A549 (cell line): ENCODE measurements at regions not wholly inside any gene's neighbourhood (a gene's known extent, or its start where the extent isn't known, plus 50 kb on each side); places are given as distances from the start of the nearest gene placed in this dataset.

Experiments used
- CBX8 ChIP-seq: fragments of 200-600 bp; sonication (generic); IDR thresholded peaks from 2 replicates; pipeline ENCODE4 v1.6.1; 2016
- GATA3 ChIP-seq: IDR thresholded peaks from 2 replicates; pipeline ENCODE4 v1.6.1; 2012; ENCODE audit warnings: borderline replicate concordance
- JUNB ChIP-seq: fragments of >200 bp; sonication (Bioruptor Twin); formaldehyde crosslinking; IDR thresholded peaks from 2 replicates; pipeline ENCODE4 v1.6.1; 2016
- POLR2A ChIP-seq: IDR thresholded peaks from 2 replicates; pipeline ENCODE4 v1.6.1; 2012; ENCODE audit warnings: mild to moderate bottlenecking, low read length
- ZNF302 ChIP-seq: fragments of 250-450 bp; sonication (Bioruptor Pico); IDR thresholded peaks from 2 replicates; pipeline ENCODE4 v1.9.0; 2021; ENCODE audit warnings: inconsistent platforms, mild to moderate bottlenecking, moderate library complexity
- TF ChIP-seq, protein P1 (sequence below): fragments of >200 bp; sonication (Bioruptor Twin); formaldehyde crosslinking; IDR thresholded peaks from 3 replicates; pipeline ENCODE4 v1.5.1; 2016
- TF ChIP-seq, protein P2 (sequence below): IDR thresholded peaks from 2 replicates; pipeline ENCODE4 v1.6.1; 2012
- TF ChIP-seq, protein P3 (sequence below): fragments of 450-650 bp; IDR thresholded peaks from 2 replicates; pipeline ENCODE4 v1.6.1; 2014; ENCODE audit warnings: antibody characterized with exemption
- TF ChIP-seq, protein P4 (sequence below): fragments of >200 bp; sonication (Bioruptor Twin); formaldehyde crosslinking; IDR thresholded peaks from 3 replicates; pipeline ENCODE4 v1.6.1; 2016
- TF ChIP-seq, protein P5 (sequence below): fragments of 250-450 bp; sonication (Bioruptor Pico); IDR thresholded peaks from 2 replicates; pipeline ENCODE4 v1.5.0; 2020; ENCODE audit warnings: low read depth, mild to moderate bottlenecking, moderate library complexity

DNA sequence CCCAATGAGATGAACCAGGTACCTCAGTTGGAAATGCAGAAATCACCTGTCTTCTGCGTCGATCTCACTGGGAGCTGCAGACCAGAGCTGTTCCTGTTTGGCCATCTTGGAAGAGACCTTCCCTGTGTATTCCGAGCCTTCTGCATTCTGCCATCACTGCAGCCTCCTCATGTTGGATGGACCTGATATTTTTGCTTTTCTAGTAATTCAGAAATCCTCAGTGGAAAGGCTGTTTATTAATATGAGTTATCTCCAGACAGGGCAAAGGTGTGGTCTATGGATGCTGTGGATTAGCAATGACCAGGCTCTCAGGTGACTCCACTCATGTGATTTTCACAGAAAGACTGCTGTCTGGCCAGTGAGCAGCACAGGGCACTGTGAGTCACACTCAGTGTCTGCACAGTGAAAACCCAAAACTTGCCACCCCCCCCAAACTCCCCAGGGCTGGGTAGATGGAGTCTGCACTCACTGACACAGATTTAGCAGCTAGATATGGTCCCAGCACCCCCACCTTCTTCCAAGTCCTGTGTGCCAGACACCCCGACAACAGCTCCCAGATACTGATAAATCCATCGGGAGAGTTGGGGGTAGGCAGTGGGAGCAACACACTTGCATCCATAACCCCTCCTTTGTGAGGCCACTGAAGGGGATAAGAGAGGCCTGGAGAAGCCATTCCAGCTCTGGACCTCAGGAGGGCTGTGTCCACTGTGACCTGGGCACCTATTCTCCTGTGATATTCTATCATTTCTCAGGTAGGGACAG lies 75.2 kb upstream of the TOP3B start:
- TF ChIP-seq, protein P1, sequence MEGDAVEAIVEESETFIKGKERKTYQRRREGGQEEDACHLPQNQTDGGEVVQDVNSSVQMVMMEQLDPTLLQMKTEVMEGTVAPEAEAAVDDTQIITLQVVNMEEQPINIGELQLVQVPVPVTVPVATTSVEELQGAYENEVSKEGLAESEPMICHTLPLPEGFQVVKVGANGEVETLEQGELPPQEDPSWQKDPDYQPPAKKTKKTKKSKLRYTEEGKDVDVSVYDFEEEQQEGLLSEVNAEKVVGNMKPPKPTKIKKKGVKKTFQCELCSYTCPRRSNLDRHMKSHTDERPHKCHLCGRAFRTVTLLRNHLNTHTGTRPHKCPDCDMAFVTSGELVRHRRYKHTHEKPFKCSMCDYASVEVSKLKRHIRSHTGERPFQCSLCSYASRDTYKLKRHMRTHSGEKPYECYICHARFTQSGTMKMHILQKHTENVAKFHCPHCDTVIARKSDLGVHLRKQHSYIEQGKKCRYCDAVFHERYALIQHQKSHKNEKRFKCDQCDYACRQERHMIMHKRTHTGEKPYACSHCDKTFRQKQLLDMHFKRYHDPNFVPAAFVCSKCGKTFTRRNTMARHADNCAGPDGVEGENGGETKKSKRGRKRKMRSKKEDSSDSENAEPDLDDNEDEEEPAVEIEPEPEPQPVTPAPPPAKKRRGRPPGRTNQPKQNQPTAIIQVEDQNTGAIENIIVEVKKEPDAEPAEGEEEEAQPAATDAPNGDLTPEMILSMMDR: no peak
- TF ChIP-seq, protein P2, sequence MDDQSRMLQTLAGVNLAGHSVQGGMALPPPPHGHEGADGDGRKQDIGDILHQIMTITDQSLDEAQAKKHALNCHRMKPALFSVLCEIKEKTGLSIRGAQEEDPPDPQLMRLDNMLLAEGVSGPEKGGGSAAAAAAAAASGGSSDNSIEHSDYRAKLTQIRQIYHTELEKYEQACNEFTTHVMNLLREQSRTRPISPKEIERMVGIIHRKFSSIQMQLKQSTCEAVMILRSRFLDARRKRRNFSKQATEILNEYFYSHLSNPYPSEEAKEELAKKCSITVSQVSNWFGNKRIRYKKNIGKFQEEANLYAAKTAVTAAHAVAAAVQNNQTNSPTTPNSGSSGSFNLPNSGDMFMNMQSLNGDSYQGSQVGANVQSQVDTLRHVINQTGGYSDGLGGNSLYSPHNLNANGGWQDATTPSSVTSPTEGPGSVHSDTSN: no peak
- TF ChIP-seq POLR2A: no peak
- TF ChIP-seq, protein P3, sequence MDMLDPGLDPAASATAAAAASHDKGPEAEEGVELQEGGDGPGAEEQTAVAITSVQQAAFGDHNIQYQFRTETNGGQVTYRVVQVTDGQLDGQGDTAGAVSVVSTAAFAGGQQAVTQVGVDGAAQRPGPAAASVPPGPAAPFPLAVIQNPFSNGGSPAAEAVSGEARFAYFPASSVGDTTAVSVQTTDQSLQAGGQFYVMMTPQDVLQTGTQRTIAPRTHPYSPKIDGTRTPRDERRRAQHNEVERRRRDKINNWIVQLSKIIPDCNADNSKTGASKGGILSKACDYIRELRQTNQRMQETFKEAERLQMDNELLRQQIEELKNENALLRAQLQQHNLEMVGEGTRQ: no peak
- TF ChIP-seq ZNF302 (CRISPR knock-in tag): no peak
- no peak for TF ChIP-seq GATA3
- no peak for TF ChIP-seq JUNB
- TF ChIP-seq, protein P4, sequence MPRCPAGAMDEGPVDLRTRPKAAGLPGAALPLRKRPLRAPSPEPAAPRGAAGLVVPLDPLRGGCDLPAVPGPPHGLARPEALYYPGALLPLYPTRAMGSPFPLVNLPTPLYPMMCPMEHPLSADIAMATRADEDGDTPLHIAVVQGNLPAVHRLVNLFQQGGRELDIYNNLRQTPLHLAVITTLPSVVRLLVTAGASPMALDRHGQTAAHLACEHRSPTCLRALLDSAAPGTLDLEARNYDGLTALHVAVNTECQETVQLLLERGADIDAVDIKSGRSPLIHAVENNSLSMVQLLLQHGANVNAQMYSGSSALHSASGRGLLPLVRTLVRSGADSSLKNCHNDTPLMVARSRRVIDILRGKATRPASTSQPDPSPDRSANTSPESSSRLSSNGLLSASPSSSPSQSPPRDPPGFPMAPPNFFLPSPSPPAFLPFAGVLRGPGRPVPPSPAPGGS: no peak
- TF ChIP-seq, protein P5, sequence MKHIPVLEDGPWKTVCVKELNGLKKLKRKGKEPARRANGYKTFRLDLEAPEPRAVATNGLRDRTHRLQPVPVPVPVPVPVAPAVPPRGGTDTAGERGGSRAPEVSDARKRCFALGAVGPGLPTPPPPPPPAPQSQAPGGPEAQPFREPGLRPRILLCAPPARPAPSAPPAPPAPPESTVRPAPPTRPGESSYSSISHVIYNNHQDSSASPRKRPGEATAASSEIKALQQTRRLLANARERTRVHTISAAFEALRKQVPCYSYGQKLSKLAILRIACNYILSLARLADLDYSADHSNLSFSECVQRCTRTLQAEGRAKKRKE (CRISPR knock-in tag): no peak
- TF ChIP-seq CBX8: no peak
